GM18873 (cell line): ENCODE measurements at regions not wholly inside any gene's neighbourhood (a gene's known extent, or its start where the extent isn't known, plus 50 kb on each side); places are given as distances from the start of the nearest gene placed in this dataset.
"Not testable (repeated sequence)": the region's sequence is repeated elsewhere in the genome, so short reads cannot be mapped to it uniquely, and the experiment has no call there.

Experiments
- ATAC-seq: cut with Tn5 transposase; IDR thresholded peaks from one replicate; pipeline ENCODE4 v1.9.1; 2021; ENCODE audit warnings: mild to moderate bottlenecking, moderate library complexity, moderate number of reproducible peaks; ENCODE audit not compliant: unreplicated experiment, low FRiP score

- no peak for ATAC-seq
Observed at GRCh38 chr4:97003715-97004114, 1139.6 kb downstream of the STPG2 start.

GRCh38 chr4:97013309-97013708, 1130.0 kb downstream of the STPG2 start:
- no peak for ATAC-seq

DNA sequence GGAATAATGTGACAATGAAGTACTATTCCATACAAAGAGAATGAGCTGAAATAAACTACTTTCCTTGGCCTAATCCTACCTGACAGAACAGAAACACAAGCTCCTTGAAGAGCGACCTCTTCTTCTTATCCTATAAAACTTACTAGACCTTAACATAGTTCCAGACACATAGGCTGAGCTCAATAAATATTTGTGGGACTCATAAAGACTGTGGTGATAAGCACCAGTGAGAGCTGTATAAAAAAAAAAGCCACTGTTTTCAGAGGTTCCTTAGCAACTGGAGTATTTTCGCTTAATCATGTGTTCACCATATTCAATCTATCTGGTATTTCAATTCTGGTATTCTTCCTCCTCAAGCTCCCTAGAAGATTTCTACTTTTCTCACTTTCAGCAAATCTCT, 1129.6 kb downstream of the STPG2 start:
- no peak for ATAC-seq

GRCh38 chr4:97015301-97015700, 1128.0 kb downstream of the STPG2 start:
- ATAC-seq: no peak

DNA sequence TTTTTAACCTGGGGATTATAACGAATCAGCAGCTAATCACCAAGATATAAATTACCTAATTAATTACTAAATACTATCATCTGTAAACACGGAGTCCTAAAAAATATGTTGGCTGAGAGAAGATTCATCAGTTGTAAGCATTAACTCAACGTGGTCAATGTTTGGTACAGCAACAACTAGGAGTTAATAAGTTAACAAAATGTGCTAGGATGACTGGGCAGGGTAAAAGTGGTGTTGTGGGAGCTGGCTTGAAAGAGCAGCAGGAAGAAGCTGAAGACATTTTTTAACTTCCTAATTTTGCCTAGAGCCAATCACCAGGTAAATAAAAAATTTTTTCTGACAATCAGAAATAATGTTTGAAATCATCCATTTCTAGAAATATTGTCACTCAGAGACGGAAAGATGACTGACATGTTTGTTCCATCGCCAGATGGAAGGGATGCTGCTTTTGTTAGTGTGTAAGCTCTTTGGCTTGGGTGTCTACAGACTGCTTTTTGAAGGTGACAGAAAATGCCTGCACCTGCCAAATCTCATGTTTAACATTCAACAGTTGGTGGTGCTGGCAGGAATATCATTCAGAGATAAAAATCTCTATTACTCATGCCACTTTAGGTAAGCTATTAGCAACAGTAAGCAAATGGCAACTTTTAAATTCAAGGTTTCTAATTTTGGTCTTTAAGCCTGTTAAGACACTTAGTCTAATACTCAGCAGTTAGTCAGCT, 1126.9 kb downstream of the STPG2 start:
- no peak for ATAC-seq

DNA sequence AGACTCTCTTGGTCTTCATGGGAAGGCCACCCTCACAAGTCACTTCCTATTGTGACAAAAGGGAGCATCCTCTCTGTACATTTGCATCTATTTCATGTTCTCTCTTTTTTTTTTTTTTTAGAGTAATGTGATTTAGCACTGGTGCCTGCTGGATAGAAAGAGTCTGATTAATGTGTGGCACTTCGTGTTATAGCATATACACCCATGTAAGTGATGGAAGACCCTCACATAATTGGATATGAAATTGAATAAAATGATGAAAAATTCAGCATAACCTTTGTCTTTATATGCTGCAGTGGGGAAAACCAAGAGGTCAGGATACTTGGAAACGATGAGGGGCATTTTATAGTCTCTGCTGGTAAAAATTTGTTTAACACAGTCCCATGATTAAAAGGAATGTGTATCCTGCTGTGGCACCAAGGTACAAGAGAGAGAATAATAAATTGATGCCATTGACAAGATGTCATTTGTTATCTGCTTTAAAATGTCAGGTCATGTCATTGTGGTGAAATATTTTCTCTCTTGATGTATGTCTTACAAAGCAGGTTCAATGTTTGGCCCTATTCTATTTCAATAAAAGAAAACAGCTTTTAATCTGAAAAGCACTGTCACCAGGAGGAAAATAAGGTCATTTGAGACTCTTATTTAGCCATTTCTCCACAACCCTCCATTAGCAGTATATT, 1115.4 kb downstream of the STPG2 start:
- no peak for ATAC-seq

GRCh38 chr4:97028785-97029184, 1114.5 kb downstream of the STPG2 start:
- no peak for ATAC-seq

GRCh38 chr4:97037411-97038145, 1105.7 kb downstream of the STPG2 start:
- not testable (repeated sequence) for ATAC-seq

DNA sequence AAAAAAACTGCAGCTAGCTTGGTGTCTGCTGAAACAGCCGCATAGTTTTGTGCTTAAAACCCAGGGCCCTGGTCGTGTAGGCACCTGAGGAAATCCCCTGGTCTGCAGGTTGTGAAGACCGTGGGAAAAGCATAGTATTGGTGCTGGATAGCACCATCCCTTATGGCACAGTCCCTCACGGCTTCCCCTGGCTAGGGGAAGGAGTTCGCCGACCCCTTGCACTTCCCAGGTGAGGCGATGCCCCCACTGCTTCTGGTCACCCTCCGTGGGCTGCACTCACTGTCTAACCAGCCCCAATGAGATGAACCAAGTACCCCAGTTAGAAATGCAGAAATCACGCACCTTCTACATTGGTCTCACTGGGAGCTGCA, 1105.1 kb downstream of the STPG2 start:
- no peak for ATAC-seq

DNA sequence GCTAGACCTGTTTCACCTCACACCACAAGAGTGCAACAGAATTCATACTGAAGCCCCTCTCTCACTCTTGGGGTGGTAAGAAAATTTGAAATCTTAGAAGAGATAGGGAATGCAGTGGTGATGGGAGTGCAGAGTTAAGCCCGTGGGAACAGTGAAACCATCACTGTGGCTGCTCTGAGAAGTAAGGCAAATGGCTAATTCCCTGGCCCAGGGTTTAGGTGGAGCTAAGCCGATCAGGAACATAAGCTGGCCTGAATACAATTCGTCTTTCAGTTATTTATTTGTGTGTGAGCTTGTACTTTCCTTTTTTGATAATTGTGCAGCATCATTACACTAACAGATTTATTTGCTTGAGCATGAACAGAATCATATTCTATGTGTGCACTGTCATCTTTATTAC, 1070.6 kb downstream of the STPG2 start:
- ATAC-seq: no peak

DNA sequence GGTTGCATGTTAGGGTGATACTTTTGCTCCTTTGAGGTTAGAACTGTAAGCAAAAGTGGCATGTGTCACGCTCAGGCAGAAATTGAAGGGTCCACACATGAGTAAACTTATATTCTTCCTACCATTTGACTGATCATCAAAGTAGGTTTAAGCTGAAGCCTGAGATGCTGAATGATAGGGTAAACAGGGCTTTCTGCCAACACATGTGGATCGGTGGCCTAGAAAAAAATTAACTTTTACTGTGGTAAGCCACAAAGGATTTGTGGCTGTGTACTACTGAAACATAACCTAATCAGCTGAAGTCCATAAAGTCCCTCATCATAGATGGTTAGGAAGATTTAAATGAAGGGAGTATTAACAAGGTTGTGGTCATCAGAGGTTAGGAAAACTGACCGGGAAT, 1070.1 kb downstream of the STPG2 start:
- ATAC-seq: no peak

DNA sequence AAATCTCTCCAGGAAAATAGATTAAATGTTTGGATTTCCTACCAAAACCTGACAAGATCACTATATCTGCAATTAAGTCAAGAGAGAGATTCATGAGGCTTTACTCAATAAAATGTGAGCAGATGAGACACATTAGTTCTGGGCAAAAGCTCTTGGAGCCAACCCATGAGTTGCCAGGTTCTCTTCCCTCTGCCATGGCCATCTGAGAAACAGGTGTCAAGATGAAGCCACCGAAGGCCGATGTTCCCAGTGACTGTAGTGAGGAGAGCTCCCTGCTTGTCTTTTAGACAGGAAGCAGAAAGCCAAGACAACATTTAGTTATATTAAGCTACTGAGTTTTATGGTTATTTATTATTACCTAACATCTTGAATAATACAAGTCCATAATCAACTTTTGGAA, 1068.7 kb downstream of the STPG2 start:
- no peak for ATAC-seq

DNA sequence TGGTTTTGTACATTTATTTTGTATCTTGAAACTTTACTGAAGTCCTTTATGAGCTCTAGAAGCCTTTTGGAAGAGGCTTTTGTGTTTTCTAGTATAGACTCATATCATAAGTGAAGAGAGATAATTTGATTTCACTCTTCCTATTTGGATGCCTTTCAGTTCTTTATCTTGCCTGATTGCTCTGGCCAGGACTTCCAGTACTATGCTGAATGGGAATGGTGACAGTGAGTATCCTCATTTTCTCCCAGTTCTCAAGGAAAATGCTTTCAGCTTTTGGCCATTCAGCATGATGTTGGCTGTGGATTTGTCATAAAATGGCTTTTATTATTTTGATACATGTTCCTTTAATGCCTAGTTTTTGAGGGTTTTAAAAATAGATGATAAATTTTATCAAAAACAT, 1061.3 kb downstream of the STPG2 start:
- ATAC-seq: no peak

- not testable (repeated sequence) for ATAC-seq
Observed at GRCh38 chr4:97097036-97097435, 1046.2 kb downstream of the STPG2 start.

DNA sequence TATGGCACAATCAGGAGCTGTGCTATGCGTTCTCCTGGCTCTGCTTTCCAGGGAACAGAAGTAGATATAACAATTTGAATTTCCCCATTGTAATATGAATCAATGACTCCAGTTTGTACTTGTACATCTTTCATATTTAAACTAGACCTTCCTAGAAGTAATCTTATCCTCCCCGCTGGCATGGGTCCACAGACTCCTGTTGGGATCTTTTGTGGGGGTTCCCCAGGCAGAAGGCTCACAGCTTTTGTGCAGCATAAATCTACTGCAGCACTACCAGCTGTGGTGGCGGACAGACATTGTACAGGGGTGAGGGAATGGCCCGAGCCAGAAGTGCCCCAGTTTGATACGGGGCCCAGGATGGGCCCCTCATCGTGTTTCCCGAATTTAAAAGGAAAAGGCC, 1042.1 kb downstream of the STPG2 start:
- not testable (repeated sequence) for ATAC-seq

DNA sequence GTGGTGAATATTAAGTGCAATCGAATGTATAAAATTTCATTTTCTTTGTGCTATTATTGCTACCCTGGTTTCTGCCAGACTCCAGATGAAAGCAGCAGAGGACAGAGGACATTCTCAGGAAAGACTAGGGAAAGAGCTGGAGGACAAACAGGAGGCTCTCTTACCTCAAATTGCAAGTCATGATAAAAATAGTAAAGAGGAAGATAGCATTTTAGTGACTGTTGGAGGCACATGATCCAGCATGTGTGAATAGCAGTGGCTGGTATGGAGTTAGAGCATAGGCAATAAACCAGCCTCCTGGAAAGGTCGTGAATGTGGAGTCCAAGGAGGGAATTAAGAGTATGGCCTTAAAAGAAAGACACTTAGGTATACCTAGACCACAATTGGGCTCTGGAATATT, 1040.0 kb downstream of the STPG2 start:
- ATAC-seq: no peak

GRCh38 chr4:97104006-97104405, 1039.3 kb downstream of the STPG2 start:
- ATAC-seq: no peak

DNA sequence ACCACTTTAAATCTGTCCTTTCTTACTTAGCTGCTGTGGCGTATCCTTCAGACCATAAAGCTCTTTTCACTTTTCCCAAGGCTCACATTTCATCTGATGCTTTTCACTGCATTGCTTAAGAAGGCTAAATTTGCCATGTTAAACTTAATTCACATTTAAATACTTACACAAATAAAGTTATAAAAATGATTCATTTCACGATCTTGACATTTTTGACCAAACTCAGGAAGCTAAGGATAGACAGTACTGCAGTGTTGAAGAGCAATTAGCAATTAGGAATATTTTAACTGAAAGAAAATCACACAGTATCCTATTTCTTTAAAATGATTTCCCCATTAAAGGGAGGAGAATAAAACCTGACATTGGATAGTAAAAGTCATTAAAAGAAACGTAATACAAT, 1038.6 kb downstream of the STPG2 start:
- no peak for ATAC-seq

DNA sequence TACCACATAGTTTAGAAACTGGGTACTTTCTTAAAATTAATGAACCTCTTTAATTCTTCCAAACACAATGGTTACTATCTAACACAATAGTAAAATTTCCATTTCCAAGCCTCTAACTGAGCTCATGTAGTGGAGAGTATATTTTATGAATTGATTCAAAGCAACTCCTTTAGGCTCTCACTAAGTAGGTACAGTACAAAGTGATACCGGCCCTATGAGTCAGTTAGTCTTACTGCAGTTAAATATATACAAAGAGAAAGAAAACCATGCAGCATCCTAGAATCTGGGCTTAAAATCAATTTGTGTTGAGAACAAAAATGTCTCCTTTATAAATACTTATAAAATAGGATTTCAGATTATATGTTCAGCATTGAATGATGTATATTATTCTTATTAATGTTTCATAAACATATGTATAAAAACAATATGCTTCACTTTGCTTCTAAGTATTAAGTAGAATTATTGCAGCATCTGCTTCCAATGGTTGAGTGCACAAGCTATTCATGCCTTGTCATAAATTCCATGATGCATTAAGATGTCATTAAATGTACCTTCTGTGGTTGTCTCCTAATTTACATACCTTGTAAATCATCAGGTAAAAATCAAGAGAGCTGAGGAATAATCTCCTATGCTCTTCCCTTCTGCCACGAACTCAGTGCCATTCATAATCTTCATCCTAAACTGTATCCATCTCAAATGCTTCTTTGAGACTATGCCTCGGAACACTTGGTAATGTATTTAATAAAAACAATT, 1037.8 kb downstream of the STPG2 start:
- ATAC-seq: no peak

DNA sequence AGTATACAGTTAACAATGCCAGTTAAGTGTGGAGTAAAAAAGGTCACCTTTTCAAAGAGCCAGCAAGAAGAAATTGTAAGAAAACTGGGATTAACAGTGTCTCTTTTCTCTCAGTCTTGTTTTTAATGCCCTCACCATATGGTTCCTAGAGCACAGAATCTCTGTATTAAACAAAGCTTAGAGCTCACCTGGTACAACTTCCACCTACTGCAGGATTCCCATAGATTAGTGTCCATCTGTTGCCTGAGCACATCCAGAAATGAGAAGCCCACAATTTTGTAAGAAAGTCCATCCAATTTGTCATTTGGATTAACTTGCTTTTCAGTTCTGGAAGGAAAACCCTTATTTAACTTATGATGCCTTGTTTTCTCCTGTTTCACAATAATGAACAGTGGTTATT, 1037.1 kb downstream of the STPG2 start:
- ATAC-seq: no peak

GRCh38 chr4:97110506-97110905, 1032.8 kb downstream of the STPG2 start:
- no peak for ATAC-seq
